HFF-Myc (cell line): ENCODE measurements at regions not wholly inside any gene's neighbourhood (a gene's known extent, or its start where the extent isn't known, plus 50 kb on each side); places are given as distances from the start of the nearest gene placed in this dataset.

Experiments used
- DNase-seq: peaks from one replicate; pipeline ENCODE4 v3.0.0-alpha.2; 2011; ENCODE audit warnings: low read depth; ENCODE audit errors: extremely low read depth
- H3K4me3 ChIP-seq: replicated peaks from 2 replicates; pipeline ENCODE4 v1.5.1; 2011; ENCODE audit warnings: low read depth, mild to moderate bottlenecking, control low read depth, low read length
- TF ChIP-seq, protein P1 (sequence below): IDR thresholded peaks from 2 replicates; pipeline ENCODE4 v1.5.1; 2012; ENCODE audit warnings: mild to moderate bottlenecking, low read depth, low read length, control low read depth; ENCODE audit errors: missing control alignments

DNA sequence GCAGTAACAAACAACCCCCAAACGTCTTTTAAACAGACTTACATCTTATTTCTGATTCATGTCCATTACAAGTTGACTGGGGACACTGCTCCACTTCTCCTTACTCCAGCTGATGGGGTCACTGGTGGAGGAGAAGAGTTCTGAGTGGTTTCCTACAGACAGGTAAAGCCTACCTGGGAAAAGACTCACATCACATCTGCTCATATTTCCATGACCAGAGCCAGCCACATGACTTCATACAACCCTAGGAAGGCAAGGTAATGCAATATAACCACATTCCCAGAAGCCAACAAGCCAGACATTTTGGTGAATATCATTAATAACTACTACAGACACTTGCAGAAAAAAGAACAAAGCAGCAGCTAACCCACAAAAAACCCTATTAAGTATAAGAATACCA is 90.5 kb upstream of the IRX6 start:
- H3K4me3 ChIP-seq = no peak overlapping the region
- TF ChIP-seq, protein P1, sequence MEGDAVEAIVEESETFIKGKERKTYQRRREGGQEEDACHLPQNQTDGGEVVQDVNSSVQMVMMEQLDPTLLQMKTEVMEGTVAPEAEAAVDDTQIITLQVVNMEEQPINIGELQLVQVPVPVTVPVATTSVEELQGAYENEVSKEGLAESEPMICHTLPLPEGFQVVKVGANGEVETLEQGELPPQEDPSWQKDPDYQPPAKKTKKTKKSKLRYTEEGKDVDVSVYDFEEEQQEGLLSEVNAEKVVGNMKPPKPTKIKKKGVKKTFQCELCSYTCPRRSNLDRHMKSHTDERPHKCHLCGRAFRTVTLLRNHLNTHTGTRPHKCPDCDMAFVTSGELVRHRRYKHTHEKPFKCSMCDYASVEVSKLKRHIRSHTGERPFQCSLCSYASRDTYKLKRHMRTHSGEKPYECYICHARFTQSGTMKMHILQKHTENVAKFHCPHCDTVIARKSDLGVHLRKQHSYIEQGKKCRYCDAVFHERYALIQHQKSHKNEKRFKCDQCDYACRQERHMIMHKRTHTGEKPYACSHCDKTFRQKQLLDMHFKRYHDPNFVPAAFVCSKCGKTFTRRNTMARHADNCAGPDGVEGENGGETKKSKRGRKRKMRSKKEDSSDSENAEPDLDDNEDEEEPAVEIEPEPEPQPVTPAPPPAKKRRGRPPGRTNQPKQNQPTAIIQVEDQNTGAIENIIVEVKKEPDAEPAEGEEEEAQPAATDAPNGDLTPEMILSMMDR = no peak
- no peak for DNase-seq

DNA sequence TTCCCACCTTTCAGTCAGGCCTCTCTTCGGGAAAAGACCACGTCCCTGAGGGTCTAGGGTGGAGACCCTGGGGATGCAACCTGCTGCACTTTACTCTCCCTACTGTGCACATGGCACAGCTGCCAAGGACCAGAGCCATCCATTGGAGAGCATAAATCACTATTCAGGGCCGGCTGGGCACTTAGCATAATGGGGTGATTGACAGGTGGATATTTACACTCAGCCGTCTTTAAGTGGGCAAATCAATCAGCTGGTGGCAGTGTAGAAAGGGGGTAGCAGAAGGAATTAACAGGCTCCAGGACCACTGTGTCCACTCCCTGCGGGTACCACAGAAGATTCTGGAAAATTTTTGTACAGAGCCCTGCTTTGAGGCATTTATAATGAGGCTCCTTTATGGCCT is 87.3 kb upstream of the IRX6 start:
- TF ChIP-seq, protein P1 = no peak
- no peak for DNase-seq
- H3K4me3 ChIP-seq = no peak overlapping the region

DNA sequence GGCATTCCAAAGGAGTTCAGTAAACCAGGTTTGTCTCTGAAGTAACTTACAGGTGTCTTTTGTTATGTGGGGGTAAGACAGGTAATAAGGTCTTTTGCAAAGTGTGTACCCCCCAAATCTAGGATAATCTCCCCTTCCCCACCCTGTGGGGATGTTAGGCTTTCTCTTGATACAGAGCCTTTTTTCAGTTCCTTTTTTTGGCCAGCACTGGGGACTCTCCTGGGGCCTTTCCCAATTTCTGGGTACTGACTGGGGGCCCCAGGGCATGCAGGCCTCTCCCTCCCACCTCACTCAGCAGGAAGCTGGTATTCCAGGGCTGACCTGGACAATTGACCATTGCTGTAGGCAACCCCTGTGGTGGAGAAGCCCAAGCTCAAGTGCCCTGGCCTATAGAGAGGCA is 84.3 kb upstream of the IRX6 start:
- TF ChIP-seq, protein P1 = no peak
- DNase-seq = no peak
- H3K4me3 ChIP-seq = no peak overlapping the region

DNA sequence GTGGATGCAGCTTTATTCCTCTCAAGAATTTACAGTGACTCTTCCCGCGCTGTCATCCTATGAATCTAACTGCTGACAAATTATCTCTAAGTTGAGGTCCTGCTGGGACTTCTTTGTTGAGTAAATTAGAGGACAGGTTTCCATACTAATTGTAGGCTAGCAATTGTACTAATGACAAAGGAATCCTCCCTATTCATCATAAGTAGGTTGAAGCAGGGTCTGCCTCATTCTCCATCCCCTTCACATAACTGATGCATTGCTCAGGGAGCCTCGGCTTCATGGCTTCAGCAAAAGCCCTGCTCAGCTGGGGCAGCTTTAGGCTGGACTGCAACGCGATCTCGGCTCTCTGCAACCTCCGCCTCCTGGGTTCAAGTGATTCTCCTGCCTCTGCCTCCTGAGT is 83.1 kb upstream of the IRX6 start:
- H3K4me3 ChIP-seq = no peak overlapping the region
- no peak for DNase-seq
- TF ChIP-seq, protein P1 = no peak

DNA sequence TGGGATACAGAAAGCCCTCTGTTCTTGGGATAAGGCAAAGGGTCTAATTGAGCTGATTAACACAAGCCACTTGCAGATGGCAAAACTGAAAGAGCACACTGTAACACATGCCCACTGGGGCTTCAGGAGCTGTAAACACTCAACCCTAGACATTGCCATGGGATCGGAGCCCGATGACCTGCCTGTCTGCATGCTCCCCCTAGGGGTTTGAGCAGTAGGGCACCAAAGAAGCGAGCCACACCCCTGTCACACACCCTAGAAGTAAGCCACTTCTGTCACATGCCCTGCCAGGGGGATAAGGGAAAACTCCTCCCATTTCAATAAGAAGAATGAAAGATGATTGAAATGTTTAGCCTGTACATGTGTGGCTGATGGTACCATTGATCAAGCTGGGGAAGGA is 81.3 kb upstream of the IRX6 start:
- no peak for DNase-seq
- H3K4me3 ChIP-seq = no peak overlapping the region
- TF ChIP-seq, protein P1 = no peak

DNA sequence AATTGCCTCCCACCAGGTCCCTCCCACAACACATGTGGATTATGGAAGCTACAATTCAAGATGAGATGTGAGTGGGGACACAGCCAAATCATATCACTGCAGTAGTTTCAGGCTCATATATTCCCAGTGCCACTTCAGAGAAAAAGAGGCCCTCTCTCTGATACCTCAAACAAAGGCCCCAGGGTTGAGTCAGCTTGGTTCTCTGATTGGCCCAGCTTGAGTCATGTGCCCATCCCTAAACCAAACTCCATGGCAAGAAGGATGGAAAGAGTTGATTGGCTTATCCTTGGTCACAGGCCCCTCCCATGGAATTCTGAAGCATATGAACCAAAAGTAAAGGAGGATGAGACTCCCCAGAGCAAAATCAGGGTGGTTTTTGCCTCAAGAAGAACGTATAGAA is 75.9 kb upstream of the IRX6 start:
- H3K4me3 ChIP-seq = no peak overlapping the region
- TF ChIP-seq, protein P1 = no peak
- no peak for DNase-seq

DNA sequence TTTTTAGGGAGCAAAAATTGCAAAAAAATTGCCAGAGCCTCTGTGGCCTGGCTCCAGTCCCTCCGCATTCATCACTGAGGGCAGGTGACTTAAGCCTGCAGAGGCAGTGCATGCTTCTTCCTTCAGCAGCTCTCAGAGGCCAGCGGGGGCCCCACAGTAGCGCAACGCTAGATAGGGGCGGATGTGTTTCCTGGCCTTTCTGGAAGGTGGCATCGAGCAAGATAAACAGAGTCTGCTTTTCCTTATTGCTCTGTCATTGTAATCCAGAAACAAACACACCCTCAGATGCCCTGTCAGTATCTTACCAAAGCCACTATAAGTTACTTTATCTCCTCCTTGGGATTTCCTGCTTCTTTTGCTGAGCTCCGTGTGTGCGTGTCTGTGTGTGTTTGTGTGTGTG is 75.5 kb upstream of the IRX6 start:
- no peak for DNase-seq
- no peak overlapping the region for H3K4me3 ChIP-seq
- TF ChIP-seq, protein P1 = no peak
